ENCODE measurements at regions not wholly inside any gene's neighbourhood (a gene's known extent, or its start where the extent isn't known, plus 50 kb on each side); places are given as distances from the start of the nearest gene placed in this dataset.

DNA sequence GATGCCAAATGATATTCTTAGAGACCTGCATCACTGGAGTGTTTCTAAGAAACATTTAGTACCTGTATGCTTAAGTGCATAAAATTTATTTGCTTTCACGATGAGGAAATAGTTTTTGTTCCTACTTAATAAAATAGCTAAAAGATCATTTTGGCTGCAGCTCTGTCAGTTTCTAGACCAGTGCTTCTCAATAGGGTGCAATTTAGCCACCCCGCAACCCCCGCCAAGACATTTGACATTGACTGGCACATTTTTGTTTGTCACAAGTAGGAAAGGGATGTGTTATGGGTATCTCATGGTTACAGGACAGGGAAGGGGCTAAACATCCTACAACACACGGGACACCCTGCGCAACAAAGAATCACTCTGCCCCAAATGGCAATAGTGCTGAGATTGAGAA is 335.7 kb upstream of the HSF2 start (continued):
- TF ChIP-seq, protein P1, sequence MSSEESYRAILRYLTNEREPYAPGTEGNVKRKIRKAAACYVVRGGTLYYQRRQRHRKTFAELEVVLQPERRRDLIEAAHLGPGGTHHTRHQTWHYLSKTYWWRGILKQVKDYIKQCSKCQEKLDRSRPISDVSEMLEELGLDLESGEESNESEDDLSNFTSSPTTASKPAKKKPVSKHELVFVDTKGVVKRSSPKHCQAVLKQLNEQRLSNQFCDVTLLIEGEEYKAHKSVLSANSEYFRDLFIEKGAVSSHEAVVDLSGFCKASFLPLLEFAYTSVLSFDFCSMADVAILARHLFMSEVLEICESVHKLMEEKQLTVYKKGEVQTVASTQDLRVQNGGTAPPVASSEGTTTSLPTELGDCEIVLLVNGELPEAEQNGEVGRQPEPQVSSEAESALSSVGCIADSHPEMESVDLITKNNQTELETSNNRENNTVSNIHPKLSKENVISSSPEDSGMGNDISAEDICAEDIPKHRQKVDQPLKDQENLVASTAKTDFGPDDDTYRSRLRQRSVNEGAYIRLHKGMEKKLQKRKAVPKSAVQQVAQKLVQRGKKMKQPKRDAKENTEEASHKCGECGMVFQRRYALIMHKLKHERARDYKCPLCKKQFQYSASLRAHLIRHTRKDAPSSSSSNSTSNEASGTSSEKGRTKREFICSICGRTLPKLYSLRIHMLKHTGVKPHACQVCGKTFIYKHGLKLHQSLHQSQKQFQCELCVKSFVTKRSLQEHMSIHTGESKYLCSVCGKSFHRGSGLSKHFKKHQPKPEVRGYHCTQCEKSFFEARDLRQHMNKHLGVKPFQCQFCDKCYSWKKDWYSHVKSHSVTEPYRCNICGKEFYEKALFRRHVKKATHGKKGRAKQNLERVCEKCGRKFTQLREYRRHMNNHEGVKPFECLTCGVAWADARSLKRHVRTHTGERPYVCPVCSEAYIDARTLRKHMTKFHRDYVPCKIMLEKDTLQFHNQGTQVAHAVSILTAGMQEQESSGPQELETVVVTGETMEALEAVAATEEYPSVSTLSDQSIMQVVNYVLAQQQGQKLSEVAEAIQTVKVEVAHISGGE (CRISPR knock-in tag; IDR thresholded peaks at IDR 0.05): no peak
- TF ChIP-seq, protein P2, sequence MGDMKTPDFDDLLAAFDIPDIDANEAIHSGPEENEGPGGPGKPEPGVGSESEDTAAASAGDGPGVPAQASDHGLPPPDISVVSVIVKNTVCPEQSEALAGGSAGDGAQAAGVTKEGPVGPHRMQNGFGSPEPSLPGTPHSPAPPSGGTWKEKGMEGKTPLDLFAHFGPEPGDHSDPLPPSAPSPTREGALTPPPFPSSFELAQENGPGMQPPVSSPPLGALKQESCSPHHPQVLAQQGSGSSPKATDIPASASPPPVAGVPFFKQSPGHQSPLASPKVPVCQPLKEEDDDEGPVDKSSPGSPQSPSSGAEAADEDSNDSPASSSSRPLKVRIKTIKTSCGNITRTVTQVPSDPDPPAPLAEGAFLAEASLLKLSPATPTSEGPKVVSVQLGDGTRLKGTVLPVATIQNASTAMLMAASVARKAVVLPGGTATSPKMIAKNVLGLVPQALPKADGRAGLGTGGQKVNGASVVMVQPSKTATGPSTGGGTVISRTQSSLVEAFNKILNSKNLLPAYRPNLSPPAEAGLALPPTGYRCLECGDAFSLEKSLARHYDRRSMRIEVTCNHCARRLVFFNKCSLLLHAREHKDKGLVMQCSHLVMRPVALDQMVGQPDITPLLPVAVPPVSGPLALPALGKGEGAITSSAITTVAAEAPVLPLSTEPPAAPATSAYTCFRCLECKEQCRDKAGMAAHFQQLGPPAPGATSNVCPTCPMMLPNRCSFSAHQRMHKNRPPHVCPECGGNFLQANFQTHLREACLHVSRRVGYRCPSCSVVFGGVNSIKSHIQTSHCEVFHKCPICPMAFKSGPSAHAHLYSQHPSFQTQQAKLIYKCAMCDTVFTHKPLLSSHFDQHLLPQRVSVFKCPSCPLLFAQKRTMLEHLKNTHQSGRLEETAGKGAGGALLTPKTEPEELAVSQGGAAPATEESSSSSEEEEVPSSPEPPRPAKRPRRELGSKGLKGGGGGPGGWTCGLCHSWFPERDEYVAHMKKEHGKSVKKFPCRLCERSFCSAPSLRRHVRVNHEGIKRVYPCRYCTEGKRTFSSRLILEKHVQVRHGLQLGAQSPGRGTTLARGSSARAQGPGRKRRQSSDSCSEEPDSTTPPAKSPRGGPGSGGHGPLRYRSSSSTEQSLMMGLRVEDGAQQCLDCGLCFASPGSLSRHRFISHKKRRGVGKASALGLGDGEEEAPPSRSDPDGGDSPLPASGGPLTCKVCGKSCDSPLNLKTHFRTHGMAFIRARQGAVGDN (IDR thresholded peaks at IDR 0.05): no peak

DNA sequence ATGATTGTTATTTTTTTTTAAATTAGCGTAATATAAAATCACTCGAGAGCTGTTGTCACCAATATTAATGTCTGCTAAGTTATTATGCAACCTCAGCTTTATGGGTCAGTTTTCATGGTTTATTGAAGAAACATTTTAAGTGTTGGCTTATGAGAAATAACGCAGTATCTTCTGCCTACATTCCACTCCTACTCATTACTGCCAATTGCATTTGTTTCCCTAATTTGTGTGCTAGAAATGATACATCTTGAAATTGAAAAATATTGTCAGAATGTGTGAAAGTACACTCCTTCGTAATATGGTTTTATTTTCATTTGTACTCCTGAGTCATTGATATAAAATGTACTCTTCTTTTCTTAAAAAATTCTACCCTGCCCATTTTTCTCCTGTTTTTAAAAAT is 333.3 kb upstream of the HSF2 start:
- in situ Hi-C loops (cut with MboI): no loop called here
- Histone ChIP-seq H3K4me3 (no peak overlapping the region), H3K9me3 (replicated peaks; ENCODE audit: control insufficient read depth, insufficient read depth, low read length) (no peaks in the 10 kb centered on the region), H3K9ac (ENCODE audit: control insufficient read depth, insufficient read depth, low read length) (no peak overlapping the region), H3K79me2 (ENCODE audit: control insufficient read depth, insufficient read depth, low read length) (no peaks in the 10 kb centered on the region), H4K20me1 (ENCODE audit: control insufficient read depth, insufficient read depth) (no peaks in the 10 kb centered on the region), H2AFZ (ENCODE audit: control insufficient read depth, low read depth, low read length) (no peak overlapping the region), H3K4me2 (ENCODE audit: control insufficient read depth, insufficient read depth) (no peak overlapping the region), H3K27me3 (replicated peaks in 1 of 2; ENCODE audit: control insufficient read depth in 2 of 2, insufficient read depth in 2 of 2, low read length in 1 of 2) (no peaks in the 10 kb centered on the region), H3K27ac (ENCODE audit: control insufficient read depth, insufficient read depth) (no peak overlapping the region), H3K4me1 (ENCODE audit: control insufficient read depth, insufficient read depth, low read length) (no peaks in the 10 kb centered on the region), H3K36me3 (ENCODE audit: control insufficient read depth in 2 of 2, insufficient read depth in 2 of 2, low read length in 1 of 2) (no peaks in the 10 kb centered on the region)
- ATAC-seq: no peak
- 26% methylated on average over 4 of the region's 4 CpGs for WGBS (ENCODE audit: insufficient coverage, insufficient replicate concordance, low lambda C conversion rate, missing lambda C conversion rate)
- ChIA-PET POLR2A (no interaction called here), CTCF (no interaction called here), SMC1A (ENCODE audit: uncharacterized antibody, unreplicated experiment) (no interaction called here), RAD21 (ENCODE audit: unreplicated experiment) (no interaction called here)
- no peak for DNase-seq (ENCODE audit: low read depth, low spot score)
- TF ChIP-seq MYC (IDR thresholded peaks at IDR 0.05; ENCODE audit: insufficient read depth, insufficient read length, insufficient replicate concordance, low read length, severe bottlenecking): no peak
- no peak for TF ChIP-seq RB1 (IDR thresholded peaks at IDR 0.05; ENCODE audit: borderline replicate concordance)
- TF ChIP-seq, protein P3, sequence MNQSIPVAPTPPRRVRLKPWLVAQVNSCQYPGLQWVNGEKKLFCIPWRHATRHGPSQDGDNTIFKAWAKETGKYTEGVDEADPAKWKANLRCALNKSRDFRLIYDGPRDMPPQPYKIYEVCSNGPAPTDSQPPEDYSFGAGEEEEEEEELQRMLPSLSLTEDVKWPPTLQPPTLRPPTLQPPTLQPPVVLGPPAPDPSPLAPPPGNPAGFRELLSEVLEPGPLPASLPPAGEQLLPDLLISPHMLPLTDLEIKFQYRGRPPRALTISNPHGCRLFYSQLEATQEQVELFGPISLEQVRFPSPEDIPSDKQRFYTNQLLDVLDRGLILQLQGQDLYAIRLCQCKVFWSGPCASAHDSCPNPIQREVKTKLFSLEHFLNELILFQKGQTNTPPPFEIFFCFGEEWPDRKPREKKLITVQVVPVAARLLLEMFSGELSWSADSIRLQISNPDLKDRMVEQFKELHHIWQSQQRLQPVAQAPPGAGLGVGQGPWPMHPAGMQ (IDR thresholded peaks at IDR 0.05; ENCODE audit: borderline replicate concordance): no peak
- TF ChIP-seq SP1 (IDR thresholded peaks at IDR 0.05; ENCODE audit: low read depth, low read length): no peak
- intact Hi-C loops (cut with micrococcal nuclease; ENCODE audit: unreplicated experiment): no loop called here
- FAIRE-seq: no peak
- no TSS peak for BruUV-seq (replicated peaks)

Measured in GM12878 (cell line).